ENCODE measurements at regions not wholly inside any gene's neighbourhood (a gene's known extent, or its start where the extent isn't known, plus 50 kb on each side); places are given as distances from the start of the nearest gene placed in this dataset.

- TF ChIP-seq SIN3A (IDR thresholded peaks at IDR 0.05; ENCODE audit: borderline replicate concordance, insufficient read depth, low read depth, low read length) (no peak), CTCF (IDR thresholded peaks at IDR 0.05) (no peak), TCF7L2 (IDR thresholded peaks at IDR 0.05; ENCODE audit: low read depth, low read length) (no peak), POLR2AphosphoS5 (IDR thresholded peaks at IDR 0.05; ENCODE audit: low read depth, low read length) (no peak)
- TF ChIP-seq, protein P1, sequence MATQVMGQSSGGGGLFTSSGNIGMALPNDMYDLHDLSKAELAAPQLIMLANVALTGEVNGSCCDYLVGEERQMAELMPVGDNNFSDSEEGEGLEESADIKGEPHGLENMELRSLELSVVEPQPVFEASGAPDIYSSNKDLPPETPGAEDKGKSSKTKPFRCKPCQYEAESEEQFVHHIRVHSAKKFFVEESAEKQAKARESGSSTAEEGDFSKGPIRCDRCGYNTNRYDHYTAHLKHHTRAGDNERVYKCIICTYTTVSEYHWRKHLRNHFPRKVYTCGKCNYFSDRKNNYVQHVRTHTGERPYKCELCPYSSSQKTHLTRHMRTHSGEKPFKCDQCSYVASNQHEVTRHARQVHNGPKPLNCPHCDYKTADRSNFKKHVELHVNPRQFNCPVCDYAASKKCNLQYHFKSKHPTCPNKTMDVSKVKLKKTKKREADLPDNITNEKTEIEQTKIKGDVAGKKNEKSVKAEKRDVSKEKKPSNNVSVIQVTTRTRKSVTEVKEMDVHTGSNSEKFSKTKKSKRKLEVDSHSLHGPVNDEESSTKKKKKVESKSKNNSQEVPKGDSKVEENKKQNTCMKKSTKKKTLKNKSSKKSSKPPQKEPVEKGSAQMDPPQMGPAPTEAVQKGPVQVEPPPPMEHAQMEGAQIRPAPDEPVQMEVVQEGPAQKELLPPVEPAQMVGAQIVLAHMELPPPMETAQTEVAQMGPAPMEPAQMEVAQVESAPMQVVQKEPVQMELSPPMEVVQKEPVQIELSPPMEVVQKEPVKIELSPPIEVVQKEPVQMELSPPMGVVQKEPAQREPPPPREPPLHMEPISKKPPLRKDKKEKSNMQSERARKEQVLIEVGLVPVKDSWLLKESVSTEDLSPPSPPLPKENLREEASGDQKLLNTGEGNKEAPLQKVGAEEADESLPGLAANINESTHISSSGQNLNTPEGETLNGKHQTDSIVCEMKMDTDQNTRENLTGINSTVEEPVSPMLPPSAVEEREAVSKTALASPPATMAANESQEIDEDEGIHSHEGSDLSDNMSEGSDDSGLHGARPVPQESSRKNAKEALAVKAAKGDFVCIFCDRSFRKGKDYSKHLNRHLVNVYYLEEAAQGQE (IDR thresholded peaks at IDR 0.05; ENCODE audit: insufficient read depth in 1 of 2, low read depth in 2 of 2, low read length in 1 of 2): no peak
- no peaks in the 10 kb centered on the region for H3K9me3 ChIP-seq (ENCODE audit: control insufficient read depth, insufficient read depth, low read depth, low read length)
- H3K27ac ChIP-seq (ENCODE audit: low read length): no peak overlapping the region
- H3K4me3 ChIP-seq (ENCODE audit: low read depth in 2 of 2, low read length in 2 of 2): no peak overlapping the region
- CTCF ChIA-PET: no interaction called here
- POLR2A ChIA-PET: no interaction called here
- intact Hi-C loops (cut with micrococcal nuclease; ENCODE audit: unreplicated experiment): no loop called here
- in situ Hi-C loops (cut with HindIII; ENCODE audit: low pct_unique_long_range_greater_than_20kb, low sequenced_read_pairs): no loop called here
- no peaks in the 10 kb centered on the region for H3K36me3 ChIP-seq (ENCODE audit: control insufficient read depth, insufficient read depth, low read length)
- DNase-seq (ENCODE audit: low read depth, low spot score) (no peak), ATAC-seq (no peak)
- no TSS peak for BruUV-seq (replicated peaks)
- no peaks in the 10 kb centered on the region for H3K27me3 ChIP-seq (ENCODE audit: control insufficient read depth, insufficient read depth, low read length)
- H3K4me1 ChIP-seq (ENCODE audit: control insufficient read depth, insufficient read depth, low read length): no peaks in the 10 kb centered on the region
These were observed 145.9 kb upstream of the AGTR1 start for GRCh38 chr3:148551767-148552260.

DNA sequence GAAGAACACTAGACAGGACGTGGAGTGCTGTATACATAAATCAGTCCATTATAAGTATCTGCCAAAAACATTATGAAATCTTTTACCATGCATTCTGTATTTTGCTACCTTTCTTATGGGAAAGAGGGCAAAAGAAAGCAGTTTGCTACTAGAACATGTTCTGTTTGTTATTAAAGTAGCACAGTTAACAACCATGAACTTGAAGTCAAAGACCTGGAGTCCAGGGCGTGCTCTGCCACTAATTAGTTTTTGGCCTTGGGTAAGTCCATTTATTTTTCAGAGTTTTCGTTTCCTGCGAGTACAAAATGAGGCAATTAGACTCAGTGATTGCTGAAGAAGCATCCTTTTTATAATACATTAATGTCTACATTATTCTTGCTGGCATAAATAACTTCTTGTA is 143.3 kb upstream of the AGTR1 start:
- ATAC-seq (no peak), DNase-seq (ENCODE audit: low read depth, low spot score) (no peak)
- TF ChIP-seq POLR2AphosphoS5 (IDR thresholded peaks at IDR 0.05; ENCODE audit: low read depth, low read length) (no peak), TCF7L2 (IDR thresholded peaks at IDR 0.05; ENCODE audit: low read depth, low read length) (no peak), SIN3A (IDR thresholded peaks at IDR 0.05; ENCODE audit: borderline replicate concordance, insufficient read depth, low read depth, low read length) (no peak), CTCF (IDR thresholded peaks at IDR 0.05) (no peak)
- TF ChIP-seq, protein P1 (IDR thresholded peaks at IDR 0.05; ENCODE audit: insufficient read depth in 1 of 2, low read depth in 2 of 2, low read length in 1 of 2): no peak
- ChIA-PET POLR2A (no interaction called here), CTCF (no interaction called here)
- in situ Hi-C loops (cut with HindIII; ENCODE audit: low pct_unique_long_range_greater_than_20kb, low sequenced_read_pairs) (no loop called here), intact Hi-C loops (cut with micrococcal nuclease; ENCODE audit: unreplicated experiment) (no loop called here)
- Histone ChIP-seq H3K27ac (ENCODE audit: low read length) (no peak overlapping the region), H3K9me3 (ENCODE audit: control insufficient read depth, insufficient read depth, low read depth, low read length) (no peaks in the 10 kb centered on the region), H3K4me1 (ENCODE audit: control insufficient read depth, insufficient read depth, low read length) (no peaks in the 10 kb centered on the region), H3K4me3 (ENCODE audit: low read depth in 2 of 2, low read length in 2 of 2) (no peak overlapping the region), H3K27me3 (ENCODE audit: control insufficient read depth, insufficient read depth, low read length) (no peaks in the 10 kb centered on the region), H3K36me3 (ENCODE audit: control insufficient read depth, insufficient read depth, low read length) (no peaks in the 10 kb centered on the region)
- BruUV-seq (replicated peaks): no TSS peak

Measured in Panc1 (cell line).